ENCODE measurements at regions not wholly inside any gene's neighbourhood (a gene's known extent, or its start where the extent isn't known, plus 50 kb on each side); places are given as distances from the start of the nearest gene placed in this dataset.

- no peak overlapping the region for H2AK5ac ChIP-seq (ENCODE audit: low read depth, low read length)
- in situ Hi-C loops (cut with MboI; ENCODE audit: low sequenced_read_pairs) (no loop called here), intact Hi-C loops (cut with micrococcal nuclease) (no loop called here), dilution Hi-C loops (cut with HindIII; ENCODE audit: low sequenced_read_pairs, unreplicated experiment) (no loop called here)
- no peaks in the 10 kb centered on the region for H3K9me1 ChIP-seq (ENCODE audit: insufficient read depth, low read length)
- no TSS peak for BruUV-seq (replicated peaks)
- WGBS, 2 experiments (ENCODE audit: extremely low coverage in 2 of 2, insufficient read length in 1 of 2) = no CpG with 5 or more reads among the region's 2 CpGs
- H3K4me1 ChIP-seq (ENCODE audit: control insufficient read depth, insufficient read depth, low read length) = no peaks in the 10 kb centered on the region
- H2AFZ ChIP-seq (replicated peaks; ENCODE audit: low read length, poor library complexity) = no peak overlapping the region
- H2BK5ac ChIP-seq (ENCODE audit: low read depth, low read length, poor library complexity, severe bottlenecking) = no peak overlapping the region
- no peak overlapping the region for H3K23ac ChIP-seq (ENCODE audit: low read depth, low read length)
- DNase-seq = no peak
- ChIA-PET CTCF (no interaction called here), POLR2A (ENCODE audit: unreplicated experiment) (no interaction called here)
- H3K18ac ChIP-seq (ENCODE audit: low read depth, low read length) = no peak overlapping the region
- no peak overlapping the region for H3K27ac ChIP-seq (ENCODE audit: insufficient read depth, low read length)
- no peaks in the 10 kb centered on the region for H4K20me1 ChIP-seq (ENCODE audit: insufficient read depth, low read length)
- no peak overlapping the region for H2BK15ac ChIP-seq (ENCODE audit: low read depth, low read length)
- no peak overlapping the region for H4K8ac ChIP-seq (ENCODE audit: low read depth in 2 of 2, low read length in 2 of 2)
- H3K56ac ChIP-seq (ENCODE audit: extremely low read depth, insufficient read depth, low read length) = no peak overlapping the region
- H3K9me3 ChIP-seq (ENCODE audit: control insufficient read depth, insufficient read depth, low read length) = no peaks in the 10 kb centered on the region
- no peak overlapping the region for H3K4me3 ChIP-seq (ENCODE audit: insufficient read depth, low read depth, low read length)
- no peak overlapping the region for H4K5ac ChIP-seq (ENCODE audit: low read depth, low read length)
- no peaks in the 10 kb centered on the region for H3K36me3 ChIP-seq (ENCODE audit: control insufficient read depth, insufficient read depth, low read length)
- no peak overlapping the region for H2AK9ac ChIP-seq (replicated peaks; ENCODE audit: low read depth, low read length, poor library complexity)
- ATAC-seq (ENCODE audit: low read depth) = no peak
- H3K9ac ChIP-seq (ENCODE audit: low read depth, low read length) = no peak overlapping the region
- no peak overlapping the region for H3K4ac ChIP-seq (ENCODE audit: low read depth, low read length)
- 0 out of 2 replicates have a peak, but pooled peaks cover 3% of the 10 kb centered on the region for H3K27me3 ChIP-seq (ENCODE audit: control insufficient read depth, insufficient read depth, low read length)
- no peak overlapping the region for H2BK20ac ChIP-seq (ENCODE audit: low read depth, low read length)
- no peak overlapping the region for H4K91ac ChIP-seq (ENCODE audit: insufficient read depth, low read depth, low read length)
- H2BK120ac ChIP-seq (ENCODE audit: low read depth, low read length) = no peak overlapping the region
- H3K4me2 ChIP-seq (ENCODE audit: low read depth, low read length) = no peak overlapping the region
- TF ChIP-seq, protein P1, sequence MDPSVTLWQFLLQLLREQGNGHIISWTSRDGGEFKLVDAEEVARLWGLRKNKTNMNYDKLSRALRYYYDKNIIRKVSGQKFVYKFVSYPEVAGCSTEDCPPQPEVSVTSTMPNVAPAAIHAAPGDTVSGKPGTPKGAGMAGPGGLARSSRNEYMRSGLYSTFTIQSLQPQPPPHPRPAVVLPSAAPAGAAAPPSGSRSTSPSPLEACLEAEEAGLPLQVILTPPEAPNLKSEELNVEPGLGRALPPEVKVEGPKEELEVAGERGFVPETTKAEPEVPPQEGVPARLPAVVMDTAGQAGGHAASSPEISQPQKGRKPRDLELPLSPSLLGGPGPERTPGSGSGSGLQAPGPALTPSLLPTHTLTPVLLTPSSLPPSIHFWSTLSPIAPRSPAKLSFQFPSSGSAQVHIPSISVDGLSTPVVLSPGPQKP (IDR thresholded peaks at IDR 0.05; ENCODE audit: borderline replicate concordance, low read depth, low read length) = no peak
- TF ChIP-seq CTCF (conservative IDR thresholded peaks at IDR 0.05; ENCODE audit: low read depth, low read length) = no peak
- TF ChIP-seq RAD21 (IDR thresholded peaks at IDR 0.05; ENCODE audit: low read length) = no peak
- TF ChIP-seq RFX5 (IDR thresholded peaks at IDR 0.05; ENCODE audit: low read depth, low read length) = no peak
- no peak for TF ChIP-seq FOS (IDR thresholded peaks at IDR 0.05; ENCODE audit: low read depth, low read length)
- no peak for TF ChIP-seq SMC3 (IDR thresholded peaks at IDR 0.05; ENCODE audit: low read depth, low read length)
- no peak for TF ChIP-seq NFE2L2 (IDR thresholded peaks at IDR 0.05; ENCODE audit: low read depth, low read length)
- TF ChIP-seq MAZ (IDR thresholded peaks at IDR 0.05; ENCODE audit: borderline replicate concordance, low read depth, low read length) = no peak
- no peak for TF ChIP-seq MXI1 (IDR thresholded peaks at IDR 0.05; ENCODE audit: borderline replicate concordance, low read depth, low read length)
- no peak for TF ChIP-seq CEBPB (IDR thresholded peaks at IDR 0.05; ENCODE audit: low read depth, low read length)
- no peak for TF ChIP-seq CHD1 (IDR thresholded peaks at IDR 0.05; ENCODE audit: low read depth, low read length)
- no peak for TF ChIP-seq BHLHE40 (IDR thresholded peaks at IDR 0.05; ENCODE audit: low read depth, low read length)
- TF ChIP-seq, protein P2, sequence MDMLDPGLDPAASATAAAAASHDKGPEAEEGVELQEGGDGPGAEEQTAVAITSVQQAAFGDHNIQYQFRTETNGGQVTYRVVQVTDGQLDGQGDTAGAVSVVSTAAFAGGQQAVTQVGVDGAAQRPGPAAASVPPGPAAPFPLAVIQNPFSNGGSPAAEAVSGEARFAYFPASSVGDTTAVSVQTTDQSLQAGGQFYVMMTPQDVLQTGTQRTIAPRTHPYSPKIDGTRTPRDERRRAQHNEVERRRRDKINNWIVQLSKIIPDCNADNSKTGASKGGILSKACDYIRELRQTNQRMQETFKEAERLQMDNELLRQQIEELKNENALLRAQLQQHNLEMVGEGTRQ (IDR thresholded peaks at IDR 0.05; ENCODE audit: low read depth, low read length) = no peak
- no peak for TF ChIP-seq RCOR1 (IDR thresholded peaks at IDR 0.05; ENCODE audit: insufficient replicate concordance, low read length)
- TF ChIP-seq MAFK (IDR thresholded peaks at IDR 0.05; ENCODE audit: low read depth, low read length) = no peak
- TF ChIP-seq POLR2A (IDR thresholded peaks at IDR 0.05; ENCODE audit: low read depth, low read length) = no peak
- no peak overlapping the region for H3K14ac ChIP-seq (replicated peaks; ENCODE audit: low read depth, low read length)
- H3K79me1 ChIP-seq (ENCODE audit: low read depth in 1 of 2, low read length in 2 of 2) = no peaks in the 10 kb centered on the region
Measured at GRCh38 chr13:97520866-97521265, 86.9 kb downstream of the RAP2A start.
